Transverse colon (tissue), 4 donors: ENCODE measurements at regions not wholly inside any gene's neighbourhood (a gene's known extent, or its start where the extent isn't known, plus 50 kb on each side); places are given as distances from the start of the nearest gene placed in this dataset.

Experiments
- CTCF ChIP-seq, 5 experiments: fragments of 200-600 bp in 3 of 5; fragments of 450-650 bp in 2 of 5; sonication (generic) in 3 of 5; IDR thresholded peaks; 1 replicate in 2 of 5; 2 replicates in 3 of 5; pipeline ENCODE4 v1.5.1; 2016 to 2017; ENCODE audit warnings: antibody characterized with exemption in 5 of 5, inconsistent platforms in 3 of 5, mild to moderate bottlenecking in 2 of 5, moderate library complexity in 1 of 5
- EP300 ChIP-seq: sonication (generic); formaldehyde crosslinking; IDR thresholded peaks from one replicate; pipeline ENCODE4 v1.6.1; 2017; ENCODE audit warnings: antibody characterized with exemption, low read depth
- POLR2AphosphoS5 ChIP-seq, 3 donors: sonication (generic); formaldehyde crosslinking; IDR thresholded peaks; one replicate each; pipeline ENCODE4 v1.6.1; 2016; ENCODE audit warnings: antibody characterized with exemption in 3 of 3

DNA sequence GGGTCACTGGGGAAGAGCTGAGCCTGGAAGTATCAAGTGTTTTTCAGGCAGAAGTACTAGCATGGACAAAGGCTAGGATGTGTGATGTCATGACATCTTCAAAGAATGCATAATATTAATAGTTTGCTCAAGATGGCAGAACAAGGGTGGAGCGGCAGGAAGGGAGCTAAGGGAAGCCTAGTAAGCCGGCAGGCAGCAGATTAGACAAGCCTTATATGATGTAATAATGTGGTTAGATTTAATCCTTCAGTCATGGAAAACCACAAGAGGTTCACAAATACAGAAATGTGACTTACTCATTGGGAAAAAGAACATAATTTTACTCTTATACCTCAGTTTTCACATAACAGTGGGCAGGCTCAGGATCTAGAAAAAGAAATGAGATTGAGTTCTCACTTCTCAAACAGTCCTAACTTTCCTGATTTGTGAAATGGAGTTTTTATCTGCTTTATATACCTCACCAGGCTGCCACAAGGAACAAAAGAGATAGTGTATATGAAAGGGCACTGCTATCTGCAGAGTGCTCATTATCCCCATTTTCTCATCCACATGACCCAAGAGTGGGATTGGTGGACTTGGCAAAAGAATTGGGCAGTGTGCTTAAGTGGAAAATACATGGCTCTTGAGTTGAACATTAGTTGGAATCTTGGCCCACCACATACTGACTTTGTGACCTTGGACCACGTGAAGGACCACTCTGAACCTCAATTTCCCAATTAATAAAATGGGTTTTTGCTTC lies 89.1 kb upstream of the LHCGR start:
- TF ChIP-seq CTCF (IDR thresholded peaks at IDR 0.05) (no peak), POLR2AphosphoS5 (IDR thresholded peaks at IDR 0.05) (no peak), EP300 (no peak)
